Kasumi-1 (cell line): ENCODE measurements at regions not wholly inside any gene's neighbourhood (a gene's known extent, or its start where the extent isn't known, plus 50 kb on each side); places are given as distances from the start of the nearest gene placed in this dataset.

Experiments used
- DNase-seq, 2 experiments: peaks; one replicate each; lab custom pipeline; 2025; lab: John Stamatoyannopoulos, UW

GRCh38 chr7:31456646-31457368 is 57.1 kb upstream of the ITPRID1 start:
- DNase-seq: no peak

- DNase-seq: no peak
Measured at GRCh38 chr7:31457551-31457950, 56.3 kb upstream of the ITPRID1 start.

DNA sequence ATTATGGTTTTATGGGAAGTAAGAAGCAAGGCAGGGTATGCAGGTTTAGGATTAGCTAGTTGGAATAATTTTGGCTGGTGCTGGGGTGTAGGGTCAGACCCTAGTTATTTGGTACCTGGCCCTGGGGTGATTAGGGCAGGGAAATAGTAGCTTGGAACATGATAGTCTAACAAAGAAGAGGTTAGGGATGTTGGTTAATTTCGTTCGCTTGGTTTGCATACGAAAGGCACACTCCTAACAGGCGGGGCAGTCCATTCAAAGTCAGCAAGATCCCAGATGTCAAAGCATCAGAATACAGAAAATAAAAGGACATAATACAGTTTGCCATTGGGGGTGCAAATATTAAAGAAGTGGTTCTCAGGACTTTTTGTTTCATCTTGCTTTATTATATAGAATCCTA is 55.7 kb upstream of the ITPRID1 start:
- DNase-seq: no peak

GRCh38 chr7:31462636-31463035 is 51.3 kb upstream of the ITPRID1 start:
- no peak for DNase-seq
